HAP-1 (cell line): ENCODE measurements at regions not wholly inside any gene's neighbourhood (a gene's known extent, or its start where the extent isn't known, plus 50 kb on each side); places are given as distances from the start of the nearest gene placed in this dataset.

ENCODE experiments used
- DNase-seq, 2 experiments: peaks; one replicate each; pipeline ENCODE4 v3.0.0-alpha.2; 2016 to 2020; ENCODE audit warnings: low spot score in 2 of 2
- H3K27me3 ChIP-seq: fragments of 250-450 bp; sonication (Bioruptor Pico); 2 replicates; pipeline ENCODE4 v1.5.1; 2020; ENCODE audit warnings: low read depth, mild to moderate bottlenecking, moderate library complexity
- H3K36me3 ChIP-seq: fragments of 250-450 bp; sonication (Bioruptor Pico); replicated peaks from 2 replicates; pipeline ENCODE4 v1.5.1; 2020; ENCODE audit warnings: mild to moderate bottlenecking
- H3K4me1 ChIP-seq: fragments of 250-450 bp; sonication (Bioruptor Pico); 2 replicates; pipeline ENCODE4 v1.5.1; 2020; ENCODE audit warnings: mild to moderate bottlenecking
- H3K4me3 ChIP-seq: fragments of 250-450 bp; sonication (Bioruptor Pico); 2 replicates; pipeline ENCODE4 v1.5.1; 2020; ENCODE audit warnings: mild to moderate bottlenecking, moderate library complexity
- H3K9me3 ChIP-seq: fragments of 250-450 bp; sonication (Bioruptor Pico); 2 replicates; pipeline ENCODE4 v1.5.1; 2020; ENCODE audit warnings: mild to moderate bottlenecking, moderate library complexity
- in situ Hi-C: fragments of 300-500 bp; cut with MboI; formaldehyde crosslinking; loops from 3 replicates; pipeline ENCODE4 v1.14.3; 2020; ENCODE audit warnings: low sequenced_read_pairs, inconsistent platforms, mixed read lengths

DNA sequence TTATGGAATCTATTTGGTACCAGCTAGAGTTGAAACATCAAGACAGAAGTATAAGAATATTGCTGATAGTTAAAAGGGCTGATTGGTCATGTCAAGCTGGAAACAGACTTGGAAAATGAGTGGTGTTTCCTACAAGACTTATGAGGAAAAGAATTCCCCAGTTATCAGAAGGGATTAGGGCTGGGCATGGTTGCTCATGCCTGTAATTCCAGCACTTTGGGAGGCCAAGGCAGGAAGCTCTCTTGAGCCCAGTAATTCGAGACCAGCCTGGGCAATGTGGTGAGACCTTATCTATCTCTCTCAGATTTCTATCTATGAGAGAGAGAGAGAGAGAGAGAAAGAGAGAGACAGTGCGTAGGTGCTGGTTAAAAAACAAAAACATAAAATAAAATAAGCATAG, 139.5 kb upstream of the PMFBP1 start:
- Histone ChIP-seq H3K4me3 (no peak overlapping the region), H3K27me3 (no peaks in the 10 kb centered on the region), H3K9me3 (no peaks in the 10 kb centered on the region), H3K36me3 (no peaks in the 10 kb centered on the region), H3K4me1 (no peaks in the 10 kb centered on the region)
- in situ Hi-C loops: no loop called here
- DNase-seq: no peak

- no peaks in the 10 kb centered on the region for H3K9me3 ChIP-seq
- no peak for DNase-seq
- H3K36me3 ChIP-seq: no peaks in the 10 kb centered on the region
- in situ Hi-C loops: no loop called here
- no peaks in the 10 kb centered on the region for H3K27me3 ChIP-seq
- no peak overlapping the region for H3K4me3 ChIP-seq
- no peaks in the 10 kb centered on the region for H3K4me1 ChIP-seq
Observed at GRCh38 chr16:72309001-72309400, 137.0 kb upstream of the PMFBP1 start.

DNA sequence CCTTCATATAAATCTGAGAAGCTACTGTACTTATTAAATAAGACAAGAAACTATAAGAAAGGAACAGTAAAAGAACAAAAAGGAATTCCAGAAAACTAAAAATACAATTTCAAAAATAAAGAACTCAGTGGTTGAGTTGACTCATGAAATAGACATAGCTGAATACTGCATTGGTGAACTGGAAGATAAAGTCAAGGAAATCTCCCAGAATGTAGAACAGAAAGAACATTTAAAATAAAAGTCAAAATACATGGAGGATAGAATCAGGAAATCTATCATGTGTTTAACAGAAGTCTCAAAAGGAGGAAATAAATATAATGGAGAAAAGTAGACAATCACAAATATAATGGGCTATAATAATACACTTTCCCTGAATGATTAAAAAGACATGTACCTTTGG, 136.4 kb upstream of the PMFBP1 start:
- H3K27me3 ChIP-seq: no peaks in the 10 kb centered on the region
- H3K4me3 ChIP-seq: no peak overlapping the region
- in situ Hi-C loops: no loop called here
- H3K9me3 ChIP-seq: no peaks in the 10 kb centered on the region
- H3K36me3 ChIP-seq: no peaks in the 10 kb centered on the region
- no peaks in the 10 kb centered on the region for H3K4me1 ChIP-seq
- no peak for DNase-seq

- Histone ChIP-seq H3K27me3 (no peaks in the 10 kb centered on the region), H3K4me1 (no peaks in the 10 kb centered on the region), H3K9me3 (no peaks in the 10 kb centered on the region), H3K36me3 (no peaks in the 10 kb centered on the region), H3K4me3 (no peak overlapping the region)
- in situ Hi-C loops: no loop called here
- DNase-seq: no peak
Observed at GRCh38 chr16:72302332-72302731, 130.4 kb upstream of the PMFBP1 start.

DNA sequence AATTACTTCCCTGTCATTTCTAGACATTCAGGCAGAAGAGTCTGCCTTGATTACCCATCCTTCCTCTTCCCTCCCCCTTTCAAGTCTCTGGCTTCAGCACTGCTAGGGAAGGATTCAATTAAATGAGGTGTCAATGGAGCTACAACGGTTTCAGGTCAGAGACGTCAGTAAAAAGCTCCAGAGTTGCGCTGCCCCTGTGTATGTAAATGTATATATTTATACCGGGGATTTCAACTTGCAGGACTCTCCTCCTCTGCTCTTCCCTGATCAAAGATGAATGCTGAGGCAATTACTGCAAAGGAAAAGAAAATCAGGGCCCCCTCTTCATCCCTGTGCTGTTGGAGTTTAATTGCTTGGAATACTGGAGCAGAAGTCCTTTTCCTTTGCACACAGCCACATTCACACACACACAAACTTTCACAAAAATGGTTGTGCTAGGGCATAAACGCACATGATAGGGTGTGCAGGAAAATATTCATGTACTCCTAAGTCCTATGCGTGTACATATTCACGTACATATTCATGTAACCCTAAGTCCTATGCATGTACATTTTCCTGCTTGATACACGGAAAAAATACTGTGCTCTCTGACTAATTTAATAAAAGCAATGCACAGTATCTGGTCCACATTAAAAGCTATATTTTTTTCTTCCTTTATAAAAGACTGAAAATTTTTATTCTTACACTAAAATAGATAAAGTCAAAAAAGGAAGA, 129.7 kb upstream of the PMFBP1 start:
- Histone ChIP-seq H3K4me3 (no peak overlapping the region), H3K4me1 (no peaks in the 10 kb centered on the region), H3K9me3 (no peaks in the 10 kb centered on the region), H3K27me3 (no peaks in the 10 kb centered on the region), H3K36me3 (no peaks in the 10 kb centered on the region)
- no peak for DNase-seq
- in situ Hi-C loops: no loop called here

DNA sequence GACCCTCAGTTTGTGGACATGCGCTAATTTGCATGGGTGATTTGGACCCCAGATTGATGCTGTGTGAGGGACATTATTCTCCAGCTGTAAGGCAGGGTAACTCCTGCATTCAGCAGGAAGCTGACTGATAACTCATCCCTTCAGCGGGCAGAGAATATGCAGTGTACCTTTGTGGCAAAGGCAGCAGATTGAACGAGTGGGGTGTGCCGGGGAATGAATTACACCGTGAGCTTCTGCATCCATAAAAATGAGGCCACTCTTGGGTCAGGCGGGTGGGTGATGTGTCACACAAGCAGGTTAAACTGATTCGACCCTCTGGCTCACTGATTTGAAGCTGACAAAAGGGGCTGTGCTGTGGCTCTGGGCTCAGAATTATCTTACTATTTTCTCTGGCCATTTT, 128.9 kb upstream of the PMFBP1 start:
- in situ Hi-C loops: no loop called here
- H3K27me3 ChIP-seq: no peaks in the 10 kb centered on the region

GRCh38 chr16:72299684-72300243, 127.8 kb upstream of the PMFBP1 start:
- Histone ChIP-seq H3K36me3 (no peaks in the 10 kb centered on the region), H3K9me3 (no peaks in the 10 kb centered on the region), H3K4me1 (no peaks in the 10 kb centered on the region), H3K27me3 (no peaks in the 10 kb centered on the region), H3K4me3 (no peak overlapping the region)
- no peak for DNase-seq
- in situ Hi-C loops: no loop called here

More for the DNA sequence above, 128.9 kb upstream of the PMFBP1 start:
- Histone ChIP-seq H3K4me1 (no peaks in the 10 kb centered on the region), H3K36me3 (no peaks in the 10 kb centered on the region), H3K9me3 (no peaks in the 10 kb centered on the region), H3K4me3 (no peak overlapping the region)
- no peak for DNase-seq

- no peaks in the 10 kb centered on the region for H3K27me3 ChIP-seq
- no peaks in the 10 kb centered on the region for H3K36me3 ChIP-seq
- no peaks in the 10 kb centered on the region for H3K4me1 ChIP-seq
- no peak overlapping the region for H3K4me3 ChIP-seq
- DNase-seq: no peak
- H3K9me3 ChIP-seq: no peaks in the 10 kb centered on the region
- in situ Hi-C loops: no loop called here
Observed at GRCh38 chr16:72298961-72299360, 127.0 kb upstream of the PMFBP1 start.

GRCh38 chr16:72295914-72296313, 124.0 kb upstream of the PMFBP1 start:
- DNase-seq: no peak
- Histone ChIP-seq H3K4me3 (no peak overlapping the region), H3K4me1 (no peaks in the 10 kb centered on the region; the same call in 1 of the 2 replicates), H3K9me3 (no peaks in the 10 kb centered on the region), H3K27me3 (no peaks in the 10 kb centered on the region), H3K36me3 (no peaks in the 10 kb centered on the region)
- in situ Hi-C loops: no loop called here

- Histone ChIP-seq H3K36me3 (no peaks in the 10 kb centered on the region), H3K4me1 (no peaks in the 10 kb centered on the region; the same call in 1 of the 2 replicates), H3K4me3 (no peak overlapping the region), H3K27me3 (no peaks in the 10 kb centered on the region), H3K9me3 (no peaks in the 10 kb centered on the region)
- no peak for DNase-seq
- in situ Hi-C loops: no loop called here
Observed at GRCh38 chr16:72291531-72291981, 119.6 kb upstream of the PMFBP1 start.

DNA sequence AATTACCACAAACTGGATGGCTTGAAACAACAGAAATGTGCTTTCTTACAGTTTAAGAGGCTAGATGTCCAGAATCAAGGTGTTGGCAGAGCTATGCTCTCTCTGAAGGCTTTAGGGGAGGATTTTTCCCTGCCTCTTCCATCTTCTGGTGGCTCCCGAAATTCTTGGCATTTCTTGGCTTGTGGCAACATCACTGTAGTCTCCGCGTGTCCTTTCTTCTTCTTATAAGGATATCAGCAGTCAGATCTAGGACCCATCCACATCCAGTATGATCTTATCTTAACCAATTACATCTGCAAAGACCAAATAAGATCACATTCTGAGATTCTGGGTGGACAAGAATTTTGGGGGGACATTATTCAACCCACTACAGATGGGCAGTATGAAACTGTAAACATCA, 119.2 kb upstream of the PMFBP1 start:
- H3K27me3 ChIP-seq: no peaks in the 10 kb centered on the region
- H3K9me3 ChIP-seq: no peaks in the 10 kb centered on the region
- no peak overlapping the region for H3K4me3 ChIP-seq
- no peak for DNase-seq
- no peaks in the 10 kb centered on the region; the same call in 1 of the 2 replicates for H3K4me1 ChIP-seq
- in situ Hi-C loops: no loop called here
- no peaks in the 10 kb centered on the region for H3K36me3 ChIP-seq

DNA sequence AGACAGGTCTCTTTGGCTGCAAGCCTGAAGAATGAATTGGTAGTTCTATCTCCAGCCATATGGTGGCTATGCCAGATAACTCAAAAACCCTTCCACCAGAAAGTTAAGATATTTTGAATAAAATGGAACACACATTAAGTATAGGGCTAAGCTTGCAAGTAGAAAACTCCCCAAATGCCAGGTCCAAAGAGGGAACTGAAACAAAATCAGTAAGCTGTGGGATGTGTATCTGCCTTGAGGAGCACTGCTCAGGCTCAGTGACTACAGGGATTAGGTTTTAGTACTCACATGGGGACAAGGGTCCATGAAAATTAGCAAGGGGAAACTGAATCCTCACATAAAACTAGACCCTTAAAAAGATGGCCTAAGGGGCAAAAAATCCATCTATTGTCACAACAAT, 115.7 kb upstream of the PMFBP1 start:
- in situ Hi-C loops: no loop called here
- no peak overlapping the region for H3K4me3 ChIP-seq

GRCh38 chr16:72286936-72287620, 115.1 kb upstream of the PMFBP1 start:
- Histone ChIP-seq H3K27me3 (no peaks in the 10 kb centered on the region), H3K36me3 (no peaks in the 10 kb centered on the region), H3K4me3 (no peak overlapping the region), H3K4me1 (no peaks in the 10 kb centered on the region; the same call in 1 of the 2 replicates), H3K9me3 (no peaks in the 10 kb centered on the region)
- no peak for DNase-seq
- in situ Hi-C loops: no loop called here

More for the DNA sequence above, 115.7 kb upstream of the PMFBP1 start:
- H3K36me3 ChIP-seq: no peaks in the 10 kb centered on the region
- no peaks in the 10 kb centered on the region for H3K9me3 ChIP-seq
- DNase-seq: no peak
- H3K4me1 ChIP-seq: no peaks in the 10 kb centered on the region; the same call in 1 of the 2 replicates
- no peaks in the 10 kb centered on the region for H3K27me3 ChIP-seq

DNA sequence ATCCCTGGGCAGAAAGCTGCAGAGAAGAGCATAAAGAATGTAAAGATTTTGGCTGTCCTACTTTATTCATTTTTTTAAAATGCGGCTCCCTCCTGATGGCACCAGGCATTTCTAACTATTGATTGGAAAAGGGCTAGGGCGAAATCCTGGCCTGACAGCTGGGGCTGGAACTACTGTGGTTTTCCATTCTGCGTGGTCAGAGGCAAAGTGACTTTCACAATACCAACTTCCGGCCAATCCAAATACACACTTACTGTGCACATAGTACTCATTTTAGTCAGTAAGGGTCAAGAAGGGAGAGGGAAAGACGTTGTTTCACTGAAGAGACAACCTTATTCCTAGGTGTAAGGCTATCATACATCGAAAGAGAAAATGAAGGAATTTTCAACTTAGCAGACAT, 113.8 kb upstream of the PMFBP1 start:
- in situ Hi-C loops: no loop called here
- no peaks in the 10 kb centered on the region for H3K36me3 ChIP-seq
- no peaks in the 10 kb centered on the region for H3K27me3 ChIP-seq
- no peak for DNase-seq
- H3K4me1 ChIP-seq: no peaks in the 10 kb centered on the region
- no peak overlapping the region for H3K4me3 ChIP-seq
- no peaks in the 10 kb centered on the region for H3K9me3 ChIP-seq
